GF-D8 (cell line): ENCODE measurements at regions not wholly inside any gene's neighbourhood (a gene's known extent, or its start where the extent isn't known, plus 50 kb on each side); places are given as distances from the start of the nearest gene placed in this dataset.
A peak's percentile ranks its signal among the peaks of the same experiment; 100 is the strongest.
"Not testable (repeated sequence)": the region's sequence is repeated elsewhere in the genome, so short reads cannot be mapped to it uniquely, and the experiment has no call there.

Experiments used
- DNase-seq: peaks from one replicate; lab custom pipeline; 2025; lab: John Stamatoyannopoulos, UW

- not testable (repeated sequence) for DNase-seq
Measured at GRCh38 chr1:228611707-228612106, 123.6 kb upstream of the RHOU start.

- not testable (repeated sequence) for DNase-seq
Measured at GRCh38 chr1:228622002-228622716, 113.1 kb upstream of the RHOU start.

GRCh38 chr1:228626481-228626880, 108.8 kb upstream of the RHOU start:
- DNase-seq = not testable (repeated sequence)

GRCh38 chr1:228632858-228633257, 102.4 kb upstream of the RHOU start:
- DNase-seq = not testable (repeated sequence)

- peak; percentile 38 for DNase-seq
Measured at GRCh38 chr1:228635304-228635703, 100.0 kb upstream of the RHOU start.

GRCh38 chr1:228637529-228637928, 97.8 kb upstream of the RHOU start:
- DNase-seq = not testable (repeated sequence)

GRCh38 chr1:228646717-228647522, 88.4 kb upstream of the RHOU start:
- peak; percentile 57 for DNase-seq

GRCh38 chr1:228647523-228648444, 87.5 kb upstream of the RHOU start:
- peak; percentile 35 for DNase-seq

- DNase-seq = no peak
Measured at GRCh38 chr1:228648647-228649383, 86.5 kb upstream of the RHOU start.

- no peak for DNase-seq
Measured at GRCh38 chr1:228650141-228650540, 85.1 kb upstream of the RHOU start.

GRCh38 chr1:228650946-228651345, 84.3 kb upstream of the RHOU start:
- DNase-seq = no peak

- DNase-seq = no peak
Measured at GRCh38 chr1:228652116-228652515, 83.2 kb upstream of the RHOU start.

- DNase-seq = not testable (repeated sequence)
Measured at GRCh38 chr1:228653057-228653456, 82.2 kb upstream of the RHOU start.

GRCh38 chr1:228653748-228654147, 81.5 kb upstream of the RHOU start:
- DNase-seq = no peak

- DNase-seq = no peak
Measured at GRCh38 chr1:228655796-228656394, 79.4 kb upstream of the RHOU start.

GRCh38 chr1:228662007-228662689, 73.1 kb upstream of the RHOU start:
- DNase-seq = not testable (repeated sequence)

GRCh38 chr1:228664399-228664914, 70.8 kb upstream of the RHOU start:
- peak; percentile 6 for DNase-seq

GRCh38 chr1:228666686-228667623, 68.3 kb upstream of the RHOU start:
- no peak for DNase-seq
